ENCODE measurements at regions not wholly inside any gene's neighbourhood (a gene's known extent, or its start where the extent isn't known, plus 50 kb on each side); places are given as distances from the start of the nearest gene placed in this dataset.

DNA sequence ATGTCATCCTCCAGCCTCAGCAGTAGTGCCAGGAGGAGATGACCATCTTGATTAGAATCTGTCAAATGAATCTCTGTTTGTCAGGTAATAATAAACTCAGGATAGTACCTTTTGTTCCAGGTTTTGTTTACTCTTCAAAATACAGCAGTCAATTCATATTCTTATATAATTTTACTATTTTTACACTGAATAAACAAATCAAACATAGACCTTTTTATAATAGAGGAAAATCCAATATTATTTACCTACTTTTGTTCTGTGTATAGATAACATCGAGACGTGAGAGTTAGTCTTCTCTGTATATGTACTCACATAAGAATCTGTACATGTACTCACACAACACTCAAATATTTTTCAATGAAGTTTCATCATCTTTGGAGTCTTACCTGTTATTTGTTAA is 365.4 kb upstream of the EPHA5 start:
- Histone ChIP-seq H3K27ac (ENCODE audit: insufficient read depth, low read depth, low read length) (no peak overlapping the region), H3K36me3 (ENCODE audit: control insufficient read depth in 2 of 2, extremely low read depth in 1 of 2, insufficient read depth in 2 of 2, low read length in 2 of 2) (no peaks in the 10 kb centered on the region), H3K79me2 (ENCODE audit: control insufficient read depth, insufficient read depth, low read length) (no peaks in the 10 kb centered on the region), H3K27me3 (ENCODE audit: control insufficient read depth in 2 of 2, insufficient read depth in 2 of 2, low read length in 2 of 2) (no peaks in the 10 kb centered on the region), H3K4me3 (replicated peaks in 1 of 3; ENCODE audit: insufficient read depth in 1 of 3, low read depth in 1 of 3, low read length in 3 of 3) (no peak overlapping the region), H3K9ac (replicated peaks; ENCODE audit: extremely low read depth, insufficient read depth, low read length) (no peak overlapping the region), H2AFZ (ENCODE audit: low read depth, low read length) (no peak overlapping the region), H3K9me1 (replicated peaks; ENCODE audit: control insufficient read depth, extremely low read depth, insufficient read depth, low read length) (no peaks in the 10 kb centered on the region), H3K4me1 (ENCODE audit: control insufficient read depth, extremely low read depth, insufficient read depth, low read length) (no peaks in the 10 kb centered on the region), H4K20me1 (replicated peaks; ENCODE audit: control insufficient read depth, extremely low read depth, insufficient read depth, low read length) (no peaks in the 10 kb centered on the region), H3K9me3 (replicated peaks; ENCODE audit: control insufficient read depth, insufficient read depth, low read length) (no peaks in the 10 kb centered on the region), H3K4me2 (ENCODE audit: insufficient read depth, low read length) (no peak overlapping the region)
- CTCF ChIA-PET, result no interaction called here
- TF ChIP-seq, protein P1, sequence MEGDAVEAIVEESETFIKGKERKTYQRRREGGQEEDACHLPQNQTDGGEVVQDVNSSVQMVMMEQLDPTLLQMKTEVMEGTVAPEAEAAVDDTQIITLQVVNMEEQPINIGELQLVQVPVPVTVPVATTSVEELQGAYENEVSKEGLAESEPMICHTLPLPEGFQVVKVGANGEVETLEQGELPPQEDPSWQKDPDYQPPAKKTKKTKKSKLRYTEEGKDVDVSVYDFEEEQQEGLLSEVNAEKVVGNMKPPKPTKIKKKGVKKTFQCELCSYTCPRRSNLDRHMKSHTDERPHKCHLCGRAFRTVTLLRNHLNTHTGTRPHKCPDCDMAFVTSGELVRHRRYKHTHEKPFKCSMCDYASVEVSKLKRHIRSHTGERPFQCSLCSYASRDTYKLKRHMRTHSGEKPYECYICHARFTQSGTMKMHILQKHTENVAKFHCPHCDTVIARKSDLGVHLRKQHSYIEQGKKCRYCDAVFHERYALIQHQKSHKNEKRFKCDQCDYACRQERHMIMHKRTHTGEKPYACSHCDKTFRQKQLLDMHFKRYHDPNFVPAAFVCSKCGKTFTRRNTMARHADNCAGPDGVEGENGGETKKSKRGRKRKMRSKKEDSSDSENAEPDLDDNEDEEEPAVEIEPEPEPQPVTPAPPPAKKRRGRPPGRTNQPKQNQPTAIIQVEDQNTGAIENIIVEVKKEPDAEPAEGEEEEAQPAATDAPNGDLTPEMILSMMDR (IDR thresholded peaks at IDR 0.05; ENCODE audit: extremely low read depth in 1 of 2, insufficient read depth in 1 of 2, low read depth in 1 of 2, low read length in 2 of 2), result no peak
- no peak for TF ChIP-seq JUN (IDR thresholded peaks at IDR 0.05; ENCODE audit: borderline replicate concordance, insufficient read depth, insufficient read length, low read depth)
- TF ChIP-seq POLR2AphosphoS5 (IDR thresholded peaks at IDR 0.05; ENCODE audit: insufficient read depth, low read depth, low read length), result no peak
- no peak for TF ChIP-seq GATA2 (IDR thresholded peaks at IDR 0.05; ENCODE audit: insufficient read depth, insufficient read length, low read depth, low read length)
- no peak for TF ChIP-seq FOS (IDR thresholded peaks at IDR 0.05; ENCODE audit: borderline replicate concordance, insufficient read depth, low read length)
- TF ChIP-seq, protein P2, sequence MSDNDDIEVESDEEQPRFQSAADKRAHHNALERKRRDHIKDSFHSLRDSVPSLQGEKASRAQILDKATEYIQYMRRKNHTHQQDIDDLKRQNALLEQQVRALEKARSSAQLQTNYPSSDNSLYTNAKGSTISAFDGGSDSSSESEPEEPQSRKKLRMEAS (IDR thresholded peaks at IDR 0.05; ENCODE audit: insufficient read depth, insufficient read length), result no peak
- TF ChIP-seq MYC (IDR thresholded peaks at IDR 0.05; ENCODE audit: low read depth, low read length), result no peak
- TF ChIP-seq EZH2 (IDR thresholded peaks at IDR 0.05; ENCODE audit: borderline replicate concordance, low read depth, low read length, severe bottlenecking), result no peak
- no peak for TF ChIP-seq POLR2A (IDR thresholded peaks at IDR 0.05; ENCODE audit: low read depth, low read length)
- FAIRE-seq (no peak), DNase-seq (ENCODE audit: low read depth, low spot score) (no peak)
- dilution Hi-C loops (cut with MboI; ENCODE audit: extremely low pct_ligation_motif_present, low sequenced_read_pairs), result no loop called here
- intact Hi-C loops (cut with micrococcal nuclease), result no loop called here
- POLR2A ChIA-PET, result no interaction called here
- no TSS peak for BruUV-seq (replicated peaks)

Measured in endothelial cell of umbilical vein (primary cell).